GM19324 (cell line): ENCODE measurements at regions not wholly inside any gene's neighbourhood (a gene's known extent, or its start where the extent isn't known, plus 50 kb on each side); places are given as distances from the start of the nearest gene placed in this dataset.

Source experiments
- ATAC-seq: cut with Tn5 transposase; IDR thresholded peaks from one replicate; pipeline ENCODE4 v1.9.1; 2021; ENCODE audit warnings: mild to moderate bottlenecking, moderate library complexity; ENCODE audit not compliant: unreplicated experiment, low FRiP score

GRCh38 chr22:22084089-22084711 is 101.6 kb upstream of the TOP3B start:
- no peak for ATAC-seq

- no peak for ATAC-seq
Measured at GRCh38 chr22:22082960-22083359, 100.4 kb upstream of the TOP3B start.

DNA sequence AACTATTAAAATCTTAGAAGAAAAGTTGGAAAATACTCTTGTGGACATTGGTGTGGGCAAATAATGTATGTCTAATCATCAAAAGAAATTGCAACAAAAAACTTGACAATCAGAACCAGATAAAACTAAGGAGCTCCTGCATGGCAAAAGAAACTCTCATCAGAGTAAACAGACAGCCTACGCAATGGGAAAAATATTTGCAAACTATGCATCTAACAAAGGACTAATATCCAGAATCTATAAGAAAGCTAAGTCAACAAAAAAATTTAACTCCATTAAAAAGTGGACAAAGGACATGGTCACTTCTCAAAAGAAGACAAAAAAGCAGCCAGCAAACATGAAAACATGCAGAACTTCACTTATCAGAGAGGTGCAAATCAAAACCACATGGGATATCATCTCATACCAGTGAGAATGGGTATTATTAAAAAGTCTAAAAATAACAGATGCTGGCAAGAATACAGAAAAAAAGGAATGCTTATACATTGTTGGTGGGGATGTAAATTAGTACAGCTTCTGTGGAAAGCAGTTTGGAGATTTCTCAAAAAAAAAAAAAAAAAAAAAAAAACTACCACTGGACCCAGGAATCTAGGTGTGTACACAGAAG is 99.7 kb upstream of the TOP3B start:
- no peak for ATAC-seq

DNA sequence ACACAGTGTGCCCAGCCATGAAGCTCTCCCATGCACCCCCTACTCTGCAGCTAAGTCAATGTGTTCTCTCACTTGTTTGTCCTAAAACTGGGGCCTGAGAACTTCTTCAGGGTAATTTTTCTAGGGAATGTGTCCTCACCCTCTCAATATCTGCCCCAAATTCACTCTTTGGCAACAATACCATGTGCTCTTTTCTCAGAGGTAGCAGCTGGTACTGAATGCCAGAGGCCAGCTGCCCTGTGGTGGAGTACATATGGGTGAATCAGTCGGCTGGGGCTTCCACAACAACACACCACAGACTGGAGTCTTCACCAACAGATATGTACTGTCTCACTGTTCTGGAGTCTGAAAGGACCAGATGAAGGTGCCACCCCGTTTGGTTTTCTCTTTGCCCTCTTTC is 97.7 kb upstream of the TOP3B start:
- no peak for ATAC-seq

DNA sequence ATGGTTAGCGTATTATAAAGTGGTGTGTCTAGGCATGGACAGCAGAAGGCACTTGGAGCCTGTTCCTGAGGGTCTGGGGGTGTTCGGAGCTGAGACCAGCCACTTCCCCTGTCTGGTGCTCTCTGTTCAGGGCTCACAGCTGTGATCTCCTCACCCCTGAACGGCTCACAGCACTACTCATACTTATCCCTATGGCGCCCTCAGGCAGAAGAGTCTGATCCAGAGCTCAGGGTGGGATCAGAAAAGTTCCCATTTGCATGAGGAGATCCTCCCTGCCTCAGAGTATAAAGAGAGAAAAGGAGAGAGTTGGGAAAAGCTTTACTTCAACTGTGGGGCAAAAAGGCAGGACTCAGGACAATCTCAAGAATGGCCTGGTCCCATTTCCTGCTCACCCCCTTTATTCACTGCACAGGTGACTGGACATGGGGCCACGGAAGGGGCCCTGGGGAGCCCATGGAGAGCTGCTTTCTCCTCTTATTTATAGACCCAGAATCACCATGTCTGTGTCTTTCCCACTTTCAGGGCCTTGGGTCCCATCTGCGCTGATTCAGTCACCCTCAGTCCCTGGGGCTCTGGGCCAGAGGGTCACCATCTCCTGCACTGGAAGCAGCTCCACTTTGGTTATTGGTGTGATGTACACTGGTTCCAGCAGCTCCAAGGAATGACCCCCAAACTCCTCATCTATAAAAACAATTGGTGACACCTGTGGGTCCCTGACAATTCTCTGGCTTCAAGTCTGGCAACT is 97.0 kb upstream of the TOP3B start:
- no peak for ATAC-seq

GRCh38 chr22:22078329-22078728 is 95.7 kb upstream of the TOP3B start:
- ATAC-seq = no peak

- ATAC-seq = no peak
Measured at GRCh38 chr22:22076932-22077703, 94.5 kb upstream of the TOP3B start.

DNA sequence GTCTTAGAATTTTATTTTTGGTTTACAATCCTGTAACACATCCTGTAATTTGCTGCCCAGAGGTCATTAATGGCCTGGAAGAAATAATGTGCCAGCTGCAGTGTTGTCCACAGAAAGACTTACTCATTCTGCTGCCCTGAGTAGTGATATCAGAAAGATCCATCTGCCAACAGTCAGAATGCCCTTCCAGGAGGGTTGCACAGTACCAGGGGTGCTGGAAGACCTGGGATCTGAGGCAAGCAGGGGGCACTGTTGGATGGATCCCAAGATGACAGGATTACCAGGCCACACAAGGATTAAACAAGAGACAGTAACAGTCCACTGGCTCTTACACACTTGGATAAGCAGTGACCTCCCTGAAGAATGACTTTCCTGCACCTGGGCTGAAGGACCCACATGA is 93.8 kb upstream of the TOP3B start:
- no peak for ATAC-seq

GRCh38 chr22:22075382-22076163 is 93.0 kb upstream of the TOP3B start:
- no peak for ATAC-seq

GRCh38 chr22:22074634-22075381 is 92.2 kb upstream of the TOP3B start:
- ATAC-seq = no peak

DNA sequence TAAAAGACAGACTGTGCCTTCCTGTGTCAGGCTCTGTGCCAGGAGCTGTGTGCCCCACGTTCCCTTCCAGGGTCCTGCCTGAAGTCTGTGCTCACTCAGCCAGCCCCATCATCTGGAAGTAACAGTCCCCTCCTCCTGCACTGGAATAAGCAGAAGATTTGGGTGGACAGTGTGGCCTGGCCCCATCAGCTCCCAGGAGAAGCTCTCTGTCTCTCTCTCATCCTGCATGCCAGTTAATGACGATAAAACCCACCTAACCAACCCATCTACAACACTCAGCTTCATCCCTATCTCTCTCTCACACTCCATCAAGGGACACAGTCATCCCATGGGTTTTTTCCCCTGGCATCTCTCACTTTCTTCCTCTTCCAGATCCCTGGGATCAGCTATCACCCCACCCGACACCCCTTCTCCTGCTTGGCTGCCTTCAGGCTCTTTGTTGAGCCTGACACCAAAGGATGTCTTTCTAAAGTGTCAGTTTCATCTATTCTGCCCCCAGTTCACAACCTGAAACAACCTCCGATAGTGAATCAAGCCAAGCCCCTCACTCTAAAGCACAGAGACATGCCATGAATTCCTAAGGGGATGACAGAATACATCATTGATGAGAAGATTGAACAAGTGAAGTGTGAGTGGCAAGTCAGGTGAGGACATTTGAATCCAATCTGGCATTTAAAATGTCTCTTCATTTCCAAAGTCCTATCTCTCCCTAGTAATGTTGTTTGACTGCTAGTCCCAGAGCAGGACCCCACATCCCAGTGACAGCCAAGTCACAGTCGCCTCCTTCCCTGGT is 91.4 kb upstream of the TOP3B start:
- ATAC-seq = no peak

GRCh38 chr22:22072169-22072836 is 89.7 kb upstream of the TOP3B start:
- no peak for ATAC-seq

DNA sequence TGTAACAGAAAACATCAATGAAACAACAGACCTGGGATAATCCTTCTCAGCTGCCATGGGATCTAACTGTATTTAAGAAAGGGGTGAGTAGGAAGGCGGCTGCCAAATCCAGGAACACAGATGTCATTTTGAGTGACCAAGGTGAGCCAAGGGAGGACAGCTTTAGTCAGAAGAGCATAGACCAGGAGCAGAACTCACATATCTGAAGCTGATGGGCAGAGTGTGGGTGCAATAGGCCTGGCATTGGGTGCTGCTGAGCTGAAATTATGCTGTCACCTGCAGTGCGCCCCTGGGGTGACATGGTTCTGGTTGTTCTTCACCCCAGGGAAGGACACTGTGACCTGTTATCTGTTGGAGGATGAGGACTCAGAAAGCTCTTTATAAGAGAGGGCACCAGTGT is 88.9 kb upstream of the TOP3B start:
- no peak for ATAC-seq

DNA sequence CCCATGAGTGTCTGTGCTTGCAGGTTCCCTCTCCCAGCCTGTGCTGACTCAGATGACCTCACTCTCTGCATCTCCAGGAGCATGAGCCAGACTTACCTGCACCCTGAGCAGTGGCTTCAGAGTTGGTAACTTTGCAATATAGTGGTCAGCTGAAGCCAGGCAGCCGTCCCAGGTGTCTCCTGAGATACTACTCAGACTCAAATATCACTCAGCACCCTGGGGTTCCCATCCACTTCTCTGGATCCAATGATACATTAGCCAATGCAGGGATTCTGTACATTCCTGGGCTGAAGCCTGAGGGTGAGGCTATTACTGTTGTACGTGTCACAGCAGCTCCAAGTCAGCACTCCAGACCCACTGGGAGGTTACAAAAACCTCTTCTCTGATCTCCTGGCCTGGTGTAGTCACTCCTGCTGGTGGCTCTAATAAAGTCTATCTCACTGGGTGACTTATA is 87.8 kb upstream of the TOP3B start:
- no peak for ATAC-seq

DNA sequence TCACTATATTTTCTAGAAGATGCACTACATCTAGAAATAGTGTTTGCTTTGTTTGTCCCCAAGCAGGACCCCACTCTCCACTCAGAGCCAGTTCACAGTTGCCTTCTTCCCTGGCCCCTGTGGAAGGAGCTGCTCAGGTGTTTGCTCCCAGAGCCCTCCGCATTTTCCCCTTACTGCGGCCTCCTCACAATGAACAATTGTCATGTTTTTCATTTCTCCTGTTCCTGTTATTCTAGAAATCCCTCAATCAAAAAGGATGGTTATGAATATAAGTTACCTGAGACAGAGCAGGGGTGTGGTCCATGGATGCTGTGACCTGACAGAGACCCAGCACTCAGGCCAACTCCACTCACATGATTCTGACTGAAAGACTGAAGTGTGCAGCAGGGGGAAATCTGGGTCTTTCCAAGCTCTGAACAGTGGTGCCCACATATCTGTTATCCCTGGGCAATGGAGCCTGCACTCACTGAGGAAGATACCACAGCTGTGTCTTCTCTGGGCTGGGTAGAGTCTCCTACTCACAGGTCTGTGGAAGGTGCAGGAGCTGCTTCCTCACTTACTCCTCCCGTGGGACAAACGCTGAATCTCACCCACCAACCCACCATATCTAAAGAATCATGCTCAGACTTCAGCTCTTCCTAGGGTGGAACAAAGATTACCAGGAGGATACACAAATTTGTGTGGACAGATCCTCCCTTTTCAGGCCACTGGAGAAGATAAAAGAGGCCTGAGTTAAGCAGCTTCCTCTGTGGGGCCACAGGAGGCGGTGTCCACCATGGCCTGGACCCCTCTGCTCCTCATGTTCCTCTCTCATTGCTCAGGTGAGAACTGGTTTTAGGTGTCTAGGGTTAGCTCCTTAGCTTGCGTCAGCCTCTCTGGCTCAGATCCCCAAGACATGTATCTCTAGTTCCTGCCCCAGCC is 87.1 kb upstream of the TOP3B start:
- no peak for ATAC-seq

DNA sequence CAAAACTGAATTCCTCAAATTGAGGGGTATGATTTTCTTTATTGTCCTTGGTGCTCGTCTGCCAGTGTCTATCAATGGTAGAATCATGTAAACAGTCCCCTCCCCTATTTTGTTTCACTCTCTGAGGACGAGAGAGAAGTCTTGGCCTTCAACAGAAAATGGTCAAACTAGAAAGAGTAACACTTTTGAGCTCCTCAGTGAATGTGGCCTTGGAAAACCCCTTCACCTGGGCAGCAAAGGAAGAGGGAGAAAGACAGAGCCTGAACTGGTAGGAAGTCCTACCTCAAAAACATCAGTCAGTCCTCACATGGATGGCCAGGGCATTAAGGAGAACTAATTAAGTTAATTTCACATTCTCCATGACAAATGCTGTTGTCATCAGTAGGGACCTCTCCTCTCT is 86.1 kb upstream of the TOP3B start:
- ATAC-seq = no peak

- ATAC-seq = no peak
Measured at GRCh38 chr22:22068025-22068424, 85.4 kb upstream of the TOP3B start.
